HG03469 (cell line): ENCODE measurements at regions not wholly inside any gene's neighbourhood (a gene's known extent, or its start where the extent isn't known, plus 50 kb on each side); places are given as distances from the start of the nearest gene placed in this dataset.
A peak's percentile ranks its signal among the peaks of the same experiment; 100 is the strongest.
"Not testable (repeated sequence)": the region's sequence is repeated elsewhere in the genome, so short reads cannot be mapped to it uniquely, and the experiment has no call there.

Experiments used
- ATAC-seq: cut with Tn5 transposase; IDR thresholded peaks from one replicate; pipeline ENCODE4 v1.9.1; 2021; ENCODE audit warnings: mild to moderate bottlenecking, moderate library complexity, moderate number of reproducible peaks; ENCODE audit not compliant: unreplicated experiment

GRCh38 chr10:84007482-84007881, 131.8 kb upstream of the GHITM start:
- ATAC-seq: no peak

- ATAC-seq: no peak
Measured at GRCh38 chr10:84008878-84009277, 130.4 kb upstream of the GHITM start.

GRCh38 chr10:84012431-84012830, 126.9 kb upstream of the GHITM start:
- no peak for ATAC-seq

GRCh38 chr10:84012831-84013458, 126.4 kb upstream of the GHITM start:
- ATAC-seq: peak; percentile 100

- ATAC-seq: no peak
Measured at GRCh38 chr10:84015877-84016595, 123.3 kb upstream of the GHITM start.

- no peak for ATAC-seq
Measured at GRCh38 chr10:84018826-84019225, 120.5 kb upstream of the GHITM start.

GRCh38 chr10:84019854-84020458, 119.4 kb upstream of the GHITM start:
- ATAC-seq: not testable (repeated sequence)

- ATAC-seq: no peak
Measured at GRCh38 chr10:84026821-84027257, 112.5 kb upstream of the GHITM start.

GRCh38 chr10:84029840-84030239, 109.5 kb upstream of the GHITM start:
- no peak for ATAC-seq

- no peak for ATAC-seq
Measured at GRCh38 chr10:84038035-84038434, 101.3 kb upstream of the GHITM start.

GRCh38 chr10:84039957-84040356, 99.4 kb upstream of the GHITM start:
- ATAC-seq: no peak

GRCh38 chr10:84047258-84048010, 91.9 kb upstream of the GHITM start:
- ATAC-seq: no peak

GRCh38 chr10:84049645-84050011, 89.7 kb upstream of the GHITM start:
- ATAC-seq: no peak

- no peak for ATAC-seq
Measured at GRCh38 chr10:84053626-84054025, 85.7 kb upstream of the GHITM start.

- ATAC-seq: no peak
Measured at GRCh38 chr10:84054743-84055142, 84.6 kb upstream of the GHITM start.

GRCh38 chr10:84059526-84059925, 79.8 kb upstream of the GHITM start:
- no peak for ATAC-seq

- no peak for ATAC-seq
Measured at GRCh38 chr10:84063440-84063839, 75.9 kb upstream of the GHITM start.

- no peak for ATAC-seq
Measured at GRCh38 chr10:84065804-84066601, 73.3 kb upstream of the GHITM start.

- no peak for ATAC-seq
Measured at GRCh38 chr10:84074521-84074920, 64.8 kb upstream of the GHITM start.

- no peak for ATAC-seq
Measured at GRCh38 chr10:84075226-84076046, 63.9 kb upstream of the GHITM start.
